Keratinocyte (primary cell): ENCODE measurements at regions not wholly inside any gene's neighbourhood (a gene's known extent, or its start where the extent isn't known, plus 50 kb on each side); places are given as distances from the start of the nearest gene placed in this dataset.

ENCODE experiments used
- DNase-seq: peaks from one replicate; pipeline ENCODE4 v3.0.0-alpha.2; 2011; ENCODE audit warnings: low read depth, missing footprints, low spot score
- FAIRE-seq: peaks from 2 replicates; lab custom pipeline; 2011; peaks lifted over from hg19 to GRCh38; lab: Jason Lieb, UNC
- H2AFZ ChIP-seq: 2 replicates; pipeline ENCODE4 v1.6.0; 2012; ENCODE audit warnings: low read length, control low read depth, inconsistent platforms; ENCODE audit not compliant: control insufficient read depth
- H3K27ac ChIP-seq: 2 replicates; pipeline ENCODE4 v1.5.1; 2011; ENCODE audit warnings: low read length; ENCODE audit not compliant: control insufficient read depth, insufficient read depth
- H3K27me3 ChIP-seq: 3 replicates; pipeline ENCODE4 v1.6.0; 2011; ENCODE audit warnings: low read length; ENCODE audit not compliant: control insufficient read depth, insufficient read depth; ENCODE audit errors: extremely low read depth
- H3K36me3 ChIP-seq, 2 experiments: 2 replicates in 1 of 2; 3 replicates in 1 of 2; pipeline ENCODE4 v1.5.1; 2011; ENCODE audit warnings: low read length in 2 of 2, mild to moderate bottlenecking in 1 of 2; ENCODE audit not compliant: control insufficient read depth in 2 of 2, insufficient read depth in 2 of 2; ENCODE audit errors: extremely low read depth in 1 of 2
- H3K4me1 ChIP-seq: 3 replicates; pipeline ENCODE4 v1.5.1; 2011; ENCODE audit warnings: low read length; ENCODE audit not compliant: control insufficient read depth, insufficient read depth; ENCODE audit errors: extremely low read depth
- H3K4me2 ChIP-seq: 3 replicates; pipeline ENCODE4 v1.6.0; 2011; ENCODE audit warnings: low read depth, low read length; ENCODE audit not compliant: control insufficient read depth, insufficient read depth; ENCODE audit errors: extremely low read depth
- H3K4me3 ChIP-seq, 3 experiments: fragments of 200-600 bp in 1 of 3; sonication (generic) in 1 of 3; 2 replicates in 2 of 3; 3 replicates in 1 of 3; pipeline ENCODE4 v1.5.1; 2011 to 2016; ENCODE audit warnings: low read length in 3 of 3, mild to moderate bottlenecking in 3 of 3, control low read depth in 2 of 3, inconsistent platforms in 1 of 3, low read depth in 1 of 3, mixed read lengths in 1 of 3, mixed run types in 1 of 3, moderate library complexity in 1 of 3; ENCODE audit not compliant: control insufficient read depth in 2 of 3, insufficient read depth in 2 of 3; ENCODE audit errors: extremely low read depth in 1 of 3
- H3K79me2 ChIP-seq: 2 replicates; pipeline ENCODE4 v1.6.0; 2012; ENCODE audit warnings: low read length; ENCODE audit not compliant: control insufficient read depth, insufficient read depth
- H3K9ac ChIP-seq: 3 replicates; pipeline ENCODE4 v1.6.0; 2011; ENCODE audit warnings: low read length; ENCODE audit not compliant: control insufficient read depth, insufficient read depth; ENCODE audit errors: extremely low read depth
- H3K9me1 ChIP-seq: 3 replicates; pipeline ENCODE4 v1.6.0; 2011; ENCODE audit warnings: low read length; ENCODE audit not compliant: control insufficient read depth, insufficient read depth; ENCODE audit errors: extremely low read depth
- H3K9me3 ChIP-seq: 2 replicates; pipeline ENCODE4 v1.5.1; 2012; ENCODE audit warnings: low read depth, low read length; ENCODE audit not compliant: control insufficient read depth
- H4K20me1 ChIP-seq: 3 replicates; pipeline ENCODE4 v1.6.0; 2011; ENCODE audit warnings: low read length; ENCODE audit not compliant: control insufficient read depth, insufficient read depth; ENCODE audit errors: extremely low read depth
- EZH2 ChIP-seq: IDR thresholded peaks from one replicate; pipeline ENCODE4 v1.6.1; 2012; ENCODE audit warnings: inconsistent platforms, mild to moderate bottlenecking, low read length, moderate library complexity
- dilution Hi-C: fragments of 300-500 bp; cut with MboI; formaldehyde crosslinking; loops from one replicate; pipeline ENCODE4 v1.7.0; 2020; ENCODE audit warnings: low sequenced_read_pairs; ENCODE audit not compliant: extremely low pct_ligation_motif_present
- TF ChIP-seq, protein P1 (sequence below), 3 experiments: IDR thresholded peaks in 1 of 3; conservative IDR thresholded peaks in 1 of 3; optimal IDR thresholded peaks in 1 of 3; 2 replicates in 2 of 3; 3 replicates in 1 of 3; pipeline versions ENCODE3 to v1.5.1; 2011; ENCODE audit warnings: low read length in 3 of 3, mild to moderate bottlenecking in 3 of 3, moderate library complexity in 2 of 3, control low read depth in 1 of 3, inconsistent platforms in 1 of 3; ENCODE audit not compliant: insufficient read depth in 2 of 3; ENCODE audit errors: extremely low read depth in 1 of 3

DNA sequence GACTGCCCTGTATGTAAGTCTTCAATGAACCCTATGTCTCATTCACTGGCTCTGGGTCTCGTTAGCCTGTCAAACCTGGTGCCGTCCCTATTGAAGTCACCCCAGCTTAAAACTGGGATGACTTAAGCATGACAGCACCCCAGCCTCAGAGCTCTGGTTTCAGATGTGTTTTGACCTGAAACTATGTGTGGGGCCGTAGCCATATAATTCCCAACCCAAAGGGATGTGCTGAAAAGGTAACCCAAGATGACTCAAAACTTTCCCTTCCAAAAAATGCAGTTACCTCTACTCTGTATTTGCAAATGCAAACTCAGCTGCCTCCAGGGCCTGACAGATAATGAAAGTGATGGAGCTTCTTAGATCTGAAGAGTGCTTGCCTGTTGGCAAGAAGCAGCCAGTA, 478.3 kb upstream of the ERCC4 start:
- dilution Hi-C loops, result no loop called here
- H3K9me1 ChIP-seq, result no peaks in the 10 kb centered on the region
- no peaks in the 10 kb centered on the region for H4K20me1 ChIP-seq
- H3K36me3 ChIP-seq, result no peaks in the 10 kb centered on the region
- H3K4me2 ChIP-seq, result no peak overlapping the region
- no peaks in the 10 kb centered on the region for H3K9me3 ChIP-seq
- no peak overlapping the region for H3K4me3 ChIP-seq
- H3K79me2 ChIP-seq, result no peaks in the 10 kb centered on the region
- H2AFZ ChIP-seq, result no peak overlapping the region
- H3K27me3 ChIP-seq, result no peaks in the 10 kb centered on the region
- no peaks in the 10 kb centered on the region for H3K4me1 ChIP-seq
- no peak for FAIRE-seq
- no peak overlapping the region for H3K9ac ChIP-seq
- TF ChIP-seq, protein P1, sequence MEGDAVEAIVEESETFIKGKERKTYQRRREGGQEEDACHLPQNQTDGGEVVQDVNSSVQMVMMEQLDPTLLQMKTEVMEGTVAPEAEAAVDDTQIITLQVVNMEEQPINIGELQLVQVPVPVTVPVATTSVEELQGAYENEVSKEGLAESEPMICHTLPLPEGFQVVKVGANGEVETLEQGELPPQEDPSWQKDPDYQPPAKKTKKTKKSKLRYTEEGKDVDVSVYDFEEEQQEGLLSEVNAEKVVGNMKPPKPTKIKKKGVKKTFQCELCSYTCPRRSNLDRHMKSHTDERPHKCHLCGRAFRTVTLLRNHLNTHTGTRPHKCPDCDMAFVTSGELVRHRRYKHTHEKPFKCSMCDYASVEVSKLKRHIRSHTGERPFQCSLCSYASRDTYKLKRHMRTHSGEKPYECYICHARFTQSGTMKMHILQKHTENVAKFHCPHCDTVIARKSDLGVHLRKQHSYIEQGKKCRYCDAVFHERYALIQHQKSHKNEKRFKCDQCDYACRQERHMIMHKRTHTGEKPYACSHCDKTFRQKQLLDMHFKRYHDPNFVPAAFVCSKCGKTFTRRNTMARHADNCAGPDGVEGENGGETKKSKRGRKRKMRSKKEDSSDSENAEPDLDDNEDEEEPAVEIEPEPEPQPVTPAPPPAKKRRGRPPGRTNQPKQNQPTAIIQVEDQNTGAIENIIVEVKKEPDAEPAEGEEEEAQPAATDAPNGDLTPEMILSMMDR (optimal IDR thresholded peaks at IDR 0.05 in 1 of 3, IDR thresholded peaks at IDR 0.05 in 1 of 3, conservative IDR thresholded peaks at IDR 0.05 in 1 of 3; ENCODE audit: extremely low read depth in 1 of 3, insufficient read depth in 2 of 3, low read length in 3 of 3), result no peak
- no peak for TF ChIP-seq EZH2
- DNase-seq, result no peak
- no peak overlapping the region for H3K27ac ChIP-seq

DNA sequence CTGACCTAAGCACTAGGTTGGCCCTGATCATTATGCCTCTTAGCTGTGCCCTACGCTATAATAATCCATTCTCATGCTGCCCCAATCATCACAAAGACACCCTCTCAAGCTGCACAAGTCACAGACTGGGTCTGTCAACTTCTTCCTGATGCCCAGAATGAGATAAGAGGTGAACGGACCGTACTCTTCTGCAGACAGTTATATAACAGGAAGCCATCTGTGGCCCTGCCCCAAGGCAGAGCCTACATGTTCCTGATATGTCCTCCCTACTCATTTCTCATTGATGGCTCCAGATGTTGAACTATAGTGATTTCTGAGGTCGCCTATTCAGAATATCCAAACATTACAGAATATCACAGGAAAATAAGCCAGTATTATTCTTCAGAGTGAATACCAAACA, 471.6 kb upstream of the ERCC4 start:
- H3K4me3 ChIP-seq, result no peak overlapping the region
- no peaks in the 10 kb centered on the region for H3K36me3 ChIP-seq
- no peak overlapping the region for H2AFZ ChIP-seq
- H3K4me2 ChIP-seq, result no peak overlapping the region
- no peaks in the 10 kb centered on the region for H4K20me1 ChIP-seq
- H3K79me2 ChIP-seq, result no peaks in the 10 kb centered on the region
- TF ChIP-seq, protein P1 (optimal IDR thresholded peaks at IDR 0.05 in 1 of 3, IDR thresholded peaks at IDR 0.05 in 1 of 3, conservative IDR thresholded peaks at IDR 0.05 in 1 of 3; ENCODE audit: extremely low read depth in 1 of 3, insufficient read depth in 2 of 3, low read length in 3 of 3), result no peak
- TF ChIP-seq EZH2, result no peak
- H3K27me3 ChIP-seq, result no peaks in the 10 kb centered on the region
- no peak overlapping the region for H3K27ac ChIP-seq
- FAIRE-seq (no peak), DNase-seq (no peak)
- no peaks in the 10 kb centered on the region for H3K9me1 ChIP-seq
- no peak overlapping the region for H3K9ac ChIP-seq
- peaks cover 4% of the 10 kb centered on the region for H3K4me1 ChIP-seq
- dilution Hi-C loops, result no loop called here
- H3K9me3 ChIP-seq, result no peaks in the 10 kb centered on the region
